ENCODE measurements at regions not wholly inside any gene's neighbourhood (a gene's known extent, or its start where the extent isn't known, plus 50 kb on each side); places are given as distances from the start of the nearest gene placed in this dataset.
A peak's percentile ranks its signal among the peaks of the same experiment; 100 is the strongest.

GRCh38 chr5:74279244-74279643 is 361.3 kb downstream of the ENC1 start:
- no peak overlapping the region for H3K27ac ChIP-seq
- no peak for TF ChIP-seq CTCF (IDR thresholded peaks at IDR 0.05)
- TF ChIP-seq POLR2A (IDR thresholded peaks at IDR 0.05) = no peak
- no peaks in the 10 kb centered on the region for H3K9me3 ChIP-seq
- H3K27me3 ChIP-seq = no peaks in the 10 kb centered on the region
- intact Hi-C loops (cut with DNase I; ENCODE audit: low total_unique reads) = no loop called here
- DNase-seq = no peak
- no peaks in the 10 kb centered on the region for H3K4me1 ChIP-seq
- no peak overlapping the region for H3K4me3 ChIP-seq
- no peaks in the 10 kb centered on the region for H3K36me3 ChIP-seq

GRCh38 chr5:74277418-74277817 is 363.1 kb downstream of the ENC1 start:
- no peak overlapping the region for H3K27ac ChIP-seq
- H3K4me1 ChIP-seq = no peaks in the 10 kb centered on the region
- intact Hi-C loops (cut with DNase I; ENCODE audit: low total_unique reads) = no loop called here
- H3K27me3 ChIP-seq = no peaks in the 10 kb centered on the region
- H3K9me3 ChIP-seq = no peaks in the 10 kb centered on the region
- DNase-seq = no peak
- TF ChIP-seq CTCF (IDR thresholded peaks at IDR 0.05) (no peak), POLR2A (IDR thresholded peaks at IDR 0.05) (no peak)
- H3K36me3 ChIP-seq = no peaks in the 10 kb centered on the region
- no peak overlapping the region for H3K4me3 ChIP-seq

DNA sequence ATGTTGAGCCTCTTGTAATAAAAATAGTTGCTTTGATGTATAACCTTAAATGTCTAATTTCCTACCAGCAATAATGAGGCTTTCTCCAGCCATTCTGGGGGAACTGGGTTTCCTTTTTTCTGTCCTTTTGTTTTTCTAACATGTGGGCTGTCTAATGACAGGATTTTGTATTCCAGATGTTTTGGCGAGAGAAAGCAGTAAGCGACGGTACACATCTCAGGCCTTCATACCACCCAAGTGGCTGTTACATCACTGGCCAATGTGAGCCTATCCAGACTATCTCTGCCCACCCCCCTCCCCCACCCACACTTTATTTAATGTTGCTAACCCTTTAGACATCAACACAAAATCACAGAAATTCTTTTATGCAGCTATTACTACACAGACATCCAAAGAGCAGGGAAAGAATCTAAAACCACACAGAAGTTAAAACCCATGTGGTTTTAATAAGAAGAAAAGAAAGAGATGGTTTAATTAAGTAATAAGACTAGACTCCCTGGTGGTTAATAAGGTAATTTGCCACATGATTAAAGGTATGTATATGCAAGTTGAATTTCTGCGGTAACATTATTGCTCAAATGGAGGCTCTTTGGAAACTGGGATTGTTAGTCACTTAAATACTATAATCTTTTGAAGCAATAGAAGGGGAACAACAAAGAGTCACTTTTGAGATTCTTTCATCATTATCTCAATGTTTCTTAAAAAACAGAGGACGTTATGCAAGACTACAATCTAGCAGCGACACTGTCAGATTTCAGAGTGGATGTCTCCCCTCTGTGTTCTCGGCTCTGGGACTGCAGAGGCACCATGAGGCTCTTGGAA is 365.1 kb downstream of the ENC1 start:
- Histone ChIP-seq H3K4me3 (no peak overlapping the region), H3K27ac (peak overlapping the region; percentile 21 to 53), H3K4me1 (no peaks in the 10 kb centered on the region), H3K36me3 (no peaks in the 10 kb centered on the region), H3K9me3 (no peaks in the 10 kb centered on the region), H3K27me3 (no peaks in the 10 kb centered on the region)
- TF ChIP-seq POLR2A (IDR thresholded peaks at IDR 0.05) (no peak), CTCF (IDR thresholded peaks at IDR 0.05) (no peak)
- DNase-seq = peak; percentile 38 to 44
- intact Hi-C loops (cut with DNase I; ENCODE audit: low total_unique reads) = no loop called here

DNA sequence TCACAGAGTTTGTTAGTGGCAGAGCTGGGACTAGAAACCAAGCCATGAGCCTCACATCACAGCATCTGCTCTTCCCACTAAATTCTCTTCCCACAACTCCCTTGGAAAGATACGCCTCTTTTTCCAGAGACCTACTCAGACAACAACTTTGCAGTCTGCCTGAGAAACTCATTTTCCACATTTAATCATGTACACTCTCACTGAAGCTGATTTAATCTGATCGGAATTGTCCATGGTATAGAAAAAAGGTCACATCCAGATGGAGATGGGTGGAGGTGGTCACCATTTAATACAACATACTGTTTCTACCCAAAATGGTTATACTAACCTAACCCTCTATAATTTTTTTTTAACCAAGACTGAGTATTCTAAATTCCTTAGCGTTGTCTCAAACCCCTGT is 366.2 kb downstream of the ENC1 start:
- Histone ChIP-seq H3K4me3 (no peak overlapping the region), H3K27me3 (no peaks in the 10 kb centered on the region), H3K36me3 (no peaks in the 10 kb centered on the region), H3K27ac (peak overlapping the region; percentile 16 to 51), H3K9me3 (no peaks in the 10 kb centered on the region), H3K4me1 (no peaks in the 10 kb centered on the region)
- intact Hi-C loops (cut with DNase I; ENCODE audit: low total_unique reads) = no loop called here
- TF ChIP-seq CTCF (IDR thresholded peaks at IDR 0.05) (no peak), POLR2A (IDR thresholded peaks at IDR 0.05) (no peak)
- DNase-seq = no peak

DNA sequence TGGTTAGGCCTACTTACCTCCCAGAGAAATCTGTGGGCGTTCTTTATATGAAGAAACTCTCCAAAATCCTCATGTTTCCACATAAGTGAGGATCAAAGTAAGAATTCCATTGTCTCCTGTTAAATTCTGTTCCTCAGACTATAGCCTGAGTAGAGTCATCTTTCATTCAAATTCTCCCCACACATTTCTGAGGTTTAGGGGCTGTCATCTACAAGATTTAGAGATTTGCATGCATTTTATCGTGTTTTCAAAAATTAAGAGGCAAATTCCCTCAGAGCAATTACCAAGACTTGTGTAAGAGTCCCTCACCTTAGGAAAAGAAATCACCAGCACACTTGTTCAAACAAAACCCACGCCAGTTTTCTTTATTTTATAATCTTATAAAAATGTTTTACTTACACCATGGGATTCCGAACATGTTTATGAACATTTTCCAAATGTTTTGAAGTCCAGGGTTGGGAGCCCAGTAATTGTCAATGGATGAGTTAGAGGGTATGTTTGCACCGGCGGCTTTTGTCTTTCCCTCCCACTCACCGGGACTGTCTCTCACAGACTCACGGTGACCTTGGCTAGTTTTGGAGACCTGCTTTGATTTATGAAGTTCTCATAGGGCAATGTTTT is 367.6 kb downstream of the ENC1 start:
- Histone ChIP-seq H3K27me3 (no peaks in the 10 kb centered on the region), H3K9me3 (no peaks in the 10 kb centered on the region), H3K4me3 (no peak overlapping the region), H3K4me1 (no peaks in the 10 kb centered on the region), H3K27ac (no peak overlapping the region), H3K36me3 (no peaks in the 10 kb centered on the region)
- intact Hi-C loops (cut with DNase I; ENCODE audit: low total_unique reads) = no loop called here
- no peak for TF ChIP-seq POLR2A (IDR thresholded peaks at IDR 0.05)
- no peak for TF ChIP-seq CTCF (IDR thresholded peaks at IDR 0.05)
- DNase-seq = no peak

Measured in uterus (tissue), 3 donors.